GM12875 (cell line): ENCODE measurements at regions not wholly inside any gene's neighbourhood (a gene's known extent, or its start where the extent isn't known, plus 50 kb on each side); places are given as distances from the start of the nearest gene placed in this dataset.

Source experiments
- H3K4me3 ChIP-seq: one replicate; pipeline ENCODE4 v1.5.1; 2011; ENCODE audit warnings: low read depth, low read length, control low read depth
- TF ChIP-seq, protein P1 (sequence below): IDR thresholded peaks from 2 replicates; pipeline ENCODE4 v1.5.1; 2011; ENCODE audit warnings: low read depth, mild to moderate bottlenecking, control low read depth, inconsistent platforms, low read length, moderate library complexity, borderline replicate concordance; ENCODE audit not compliant: insufficient read depth

DNA sequence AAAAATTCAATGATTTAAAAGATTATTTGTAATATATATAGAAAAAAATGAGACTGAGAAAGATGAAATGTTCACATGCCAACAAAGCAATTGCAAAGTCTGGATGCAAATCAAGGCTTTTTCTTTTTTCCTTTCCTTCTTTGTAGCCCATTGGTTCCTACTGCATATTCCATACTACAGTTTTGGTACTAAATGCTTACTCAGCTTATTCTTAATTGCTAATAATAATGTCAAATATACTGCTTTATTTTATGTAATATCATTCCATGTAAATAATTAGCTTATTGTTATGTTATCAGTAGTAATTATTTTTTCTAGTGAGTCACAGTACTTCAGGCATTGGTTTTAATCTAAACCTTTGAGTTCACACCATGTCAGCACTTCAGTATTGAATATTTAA is 407.4 kb upstream of the LRRTM1 start:
- TF ChIP-seq, protein P1, sequence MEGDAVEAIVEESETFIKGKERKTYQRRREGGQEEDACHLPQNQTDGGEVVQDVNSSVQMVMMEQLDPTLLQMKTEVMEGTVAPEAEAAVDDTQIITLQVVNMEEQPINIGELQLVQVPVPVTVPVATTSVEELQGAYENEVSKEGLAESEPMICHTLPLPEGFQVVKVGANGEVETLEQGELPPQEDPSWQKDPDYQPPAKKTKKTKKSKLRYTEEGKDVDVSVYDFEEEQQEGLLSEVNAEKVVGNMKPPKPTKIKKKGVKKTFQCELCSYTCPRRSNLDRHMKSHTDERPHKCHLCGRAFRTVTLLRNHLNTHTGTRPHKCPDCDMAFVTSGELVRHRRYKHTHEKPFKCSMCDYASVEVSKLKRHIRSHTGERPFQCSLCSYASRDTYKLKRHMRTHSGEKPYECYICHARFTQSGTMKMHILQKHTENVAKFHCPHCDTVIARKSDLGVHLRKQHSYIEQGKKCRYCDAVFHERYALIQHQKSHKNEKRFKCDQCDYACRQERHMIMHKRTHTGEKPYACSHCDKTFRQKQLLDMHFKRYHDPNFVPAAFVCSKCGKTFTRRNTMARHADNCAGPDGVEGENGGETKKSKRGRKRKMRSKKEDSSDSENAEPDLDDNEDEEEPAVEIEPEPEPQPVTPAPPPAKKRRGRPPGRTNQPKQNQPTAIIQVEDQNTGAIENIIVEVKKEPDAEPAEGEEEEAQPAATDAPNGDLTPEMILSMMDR, result no peak
- no peak overlapping the region for H3K4me3 ChIP-seq

DNA sequence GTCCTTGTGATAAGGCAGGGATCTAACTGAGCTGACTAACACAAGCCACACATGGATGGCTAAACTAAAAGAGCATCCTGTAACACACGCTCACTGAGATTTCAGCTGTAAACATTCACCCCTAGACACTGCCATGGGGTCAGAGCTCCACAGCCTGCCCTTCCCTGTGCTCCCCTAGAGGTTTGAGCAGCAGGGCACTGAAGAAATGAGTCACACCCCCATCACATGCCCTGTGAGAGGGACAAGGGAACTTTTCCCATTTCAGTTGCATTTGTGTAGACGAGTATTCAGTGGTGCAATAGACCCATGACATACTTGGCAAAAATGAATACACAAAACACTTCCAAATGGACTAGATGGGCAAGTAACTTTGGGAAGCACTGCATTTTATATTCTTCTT is 402.4 kb upstream of the LRRTM1 start:
- TF ChIP-seq, protein P1, result no peak
- no peak overlapping the region for H3K4me3 ChIP-seq

DNA sequence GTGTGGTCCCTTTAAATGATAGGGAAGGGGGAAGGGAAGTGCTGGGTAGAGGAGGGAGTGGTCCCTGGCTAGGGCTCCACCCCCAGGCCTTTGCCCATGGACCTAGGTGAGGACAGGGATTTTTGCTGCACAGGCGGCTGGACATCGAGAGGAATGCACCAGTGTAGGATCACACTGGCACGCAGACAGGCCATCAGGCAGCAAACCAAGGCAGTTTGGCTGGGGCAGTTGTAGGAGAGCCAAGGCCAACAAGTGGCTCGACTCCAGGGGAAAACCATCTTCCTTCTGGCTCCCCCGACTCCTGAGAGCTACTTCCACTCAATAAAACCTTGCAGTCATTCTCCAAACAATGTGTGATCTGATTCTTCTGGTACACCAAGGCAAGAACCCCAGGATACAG is 402.0 kb upstream of the LRRTM1 start:
- no peak overlapping the region for H3K4me3 ChIP-seq
- TF ChIP-seq, protein P1, result no peak

DNA sequence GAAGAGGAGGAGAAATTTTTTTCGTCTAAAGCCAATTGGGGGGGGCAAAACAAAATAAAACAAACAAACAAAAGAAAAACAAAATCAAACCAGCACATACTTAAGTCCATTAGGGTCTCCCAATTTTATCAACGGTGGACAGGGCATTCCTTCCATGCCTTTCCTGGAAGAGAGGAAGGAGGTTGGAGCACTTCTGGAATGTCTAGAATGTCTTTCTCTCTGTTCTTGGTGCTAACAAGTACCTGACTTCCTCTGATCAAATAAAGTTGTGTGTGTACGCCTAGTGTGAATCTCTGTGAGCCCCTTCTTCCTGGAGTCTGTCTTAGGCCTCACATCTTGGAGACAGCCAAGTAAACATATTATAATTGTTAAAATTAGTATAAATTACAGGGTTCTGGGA is 399.0 kb upstream of the LRRTM1 start:
- TF ChIP-seq, protein P1, result no peak

DNA sequence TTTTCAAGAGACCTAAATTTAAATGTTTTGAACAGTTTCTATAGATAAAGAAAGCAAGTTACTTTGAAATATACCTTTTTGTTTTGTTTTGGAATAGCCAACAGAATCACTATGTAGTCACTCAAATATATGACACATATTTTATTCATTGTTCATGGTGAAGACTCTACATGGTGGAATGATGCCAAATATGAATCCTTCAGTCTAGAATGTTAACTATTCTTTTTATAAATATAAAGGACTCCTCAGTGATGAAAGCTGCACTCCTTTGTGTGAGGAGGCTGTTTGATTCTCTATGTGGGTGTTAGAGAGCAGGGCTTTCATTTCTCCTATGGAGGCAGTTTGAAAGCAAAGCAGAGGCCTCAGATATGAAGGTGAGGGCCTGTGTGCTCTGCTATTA is 396.4 kb upstream of the LRRTM1 start:
- TF ChIP-seq, protein P1, result no peak

More for the DNA sequence above, 399.0 kb upstream of the LRRTM1 start:
- no peak overlapping the region for H3K4me3 ChIP-seq

More for the DNA sequence above, 396.4 kb upstream of the LRRTM1 start:
- no peak overlapping the region for H3K4me3 ChIP-seq
